NCI-H1105 (cell line): ENCODE measurements at regions not wholly inside any gene's neighbourhood (a gene's known extent, or its start where the extent isn't known, plus 50 kb on each side); places are given as distances from the start of the nearest gene placed in this dataset.
"Not testable (repeated sequence)": the region's sequence is repeated elsewhere in the genome, so short reads cannot be mapped to it uniquely, and the experiment has no call there.

Experiments
- DNase-seq: peaks from one replicate; lab custom pipeline; 2025; lab: John Stamatoyannopoulos, UW

- DNase-seq = no peak
Observed at GRCh38 chr1:8228253-8228652, 89.7 kb upstream of the SLC45A1 start.

- DNase-seq = not testable (repeated sequence)
Observed at GRCh38 chr1:8227674-8228073, 90.2 kb upstream of the SLC45A1 start.

GRCh38 chr1:8226747-8227146 lies 91.2 kb upstream of the SLC45A1 start:
- DNase-seq = no peak

GRCh38 chr1:8226024-8226423 lies 91.9 kb upstream of the SLC45A1 start:
- DNase-seq = not testable (repeated sequence)

GRCh38 chr1:8223526-8223925 lies 94.4 kb upstream of the SLC45A1 start:
- no peak for DNase-seq

- no peak for DNase-seq
Observed at GRCh38 chr1:8222789-8223188, 95.1 kb upstream of the SLC45A1 start.

GRCh38 chr1:8219530-8219929 lies 98.4 kb upstream of the SLC45A1 start:
- DNase-seq = no peak

GRCh38 chr1:8218351-8219092 lies 99.4 kb upstream of the SLC45A1 start:
- no peak for DNase-seq

- no peak for DNase-seq
Observed at GRCh38 chr1:8217809-8218208, 100.1 kb upstream of the SLC45A1 start.

GRCh38 chr1:8217011-8217711 lies 100.8 kb upstream of the SLC45A1 start:
- no peak for DNase-seq

GRCh38 chr1:8216005-8216404 lies 101.9 kb upstream of the SLC45A1 start:
- DNase-seq = no peak

- DNase-seq = no peak
Observed at GRCh38 chr1:8214501-8215173, 103.3 kb upstream of the SLC45A1 start.

GRCh38 chr1:8213676-8214075 lies 104.2 kb upstream of the SLC45A1 start:
- no peak for DNase-seq

GRCh38 chr1:8213136-8213535 lies 104.8 kb upstream of the SLC45A1 start:
- DNase-seq = no peak

GRCh38 chr1:8212580-8213031 lies 105.3 kb upstream of the SLC45A1 start:
- DNase-seq = no peak

GRCh38 chr1:8211883-8212579 lies 105.9 kb upstream of the SLC45A1 start:
- DNase-seq = no peak

- DNase-seq = no peak
Observed at GRCh38 chr1:8211251-8211882, 106.5 kb upstream of the SLC45A1 start.

- DNase-seq = no peak
Observed at GRCh38 chr1:8207202-8207601, 110.7 kb upstream of the SLC45A1 start.

- DNase-seq = no peak
Observed at GRCh38 chr1:8206391-8206790, 111.5 kb upstream of the SLC45A1 start.

GRCh38 chr1:8205771-8206170 lies 112.1 kb upstream of the SLC45A1 start:
- no peak for DNase-seq

GRCh38 chr1:8204826-8205225 lies 113.1 kb upstream of the SLC45A1 start:
- DNase-seq = no peak

- DNase-seq = no peak
Observed at GRCh38 chr1:8203551-8203950, 114.4 kb upstream of the SLC45A1 start.
